K562 (cell line): ENCODE measurements at regions not wholly inside any gene's neighbourhood (a gene's known extent, or its start where the extent isn't known, plus 50 kb on each side); places are given as distances from the start of the nearest gene placed in this dataset.

ENCODE experiments used
- ATAC-seq: fragments of 200-7000 bp; cut with Tn5 transposase; 3 replicates; pipeline ENCODE4 v1.9.1; 2020; ENCODE audit warnings: moderate library complexity
- BruUV-seq: library from RNA; stranded (reverse); fragments of 400-500 nt; replicated peaks from 2 replicates; lab custom pipeline; 2021; lab: Mats Ljungman, UMichigan
- CTCF ChIA-PET: fragments of 300-600 bp; formaldehyde crosslinking; extraction: SDS; loops from one replicate; lab custom pipeline; 2021; ENCODE audit warnings: low intra/inter-chr PET ratio; lab: Yijun Ruan, JAX
- POLR2A ChIA-PET: fragments of 300-600, 350-650 bp; sonication (Branson Sonifier 250); formaldehyde crosslinking; extraction: SDS; loops from one replicate; lab custom pipeline; 2021; ENCODE audit warnings: antibody characterized with exemption, inconsistent platforms; lab: Yijun Ruan, JAX
- DNase-seq, 4 experiments: peaks; one replicate each; pipeline versions ENCODE4 v3.0.0 to v3.0.0-alpha.2; 2011 to 2018; ENCODE audit warnings: low spot score in 3 of 4, mixed read lengths in 3 of 4; ENCODE audit errors: extremely low read depth in 1 of 4
- FAIRE-seq: peaks from 2 replicates; lab custom pipeline; 2011; peaks lifted over from hg19 to GRCh38; lab: Jason Lieb, UNC
- H2AFZ ChIP-seq: 2 replicates; pipeline ENCODE4 v1.6.0; 2011; ENCODE audit warnings: low read depth, low read length, control low read depth, inconsistent platforms
- H3K27ac ChIP-seq: fragments of 200-600 bp; 3 replicates; pipeline ENCODE4 v1.8.0; 2011; ENCODE audit warnings: low read depth, mild to moderate bottlenecking, control low read depth, inconsistent platforms, low read length, moderate library complexity, mixed read lengths; ENCODE audit errors: extremely low read depth
- H3K27me3 ChIP-seq, 2 experiments: fragments of 300-600 bp in 1 of 2; 2 replicates in 1 of 2; 3 replicates in 1 of 2; pipeline versions ENCODE4 v1.6.0 to v1.8.0; 2011; ENCODE audit warnings: inconsistent platforms in 2 of 2, low read length in 2 of 2, mild to moderate bottlenecking in 1 of 2, mixed read lengths in 1 of 2, moderate library complexity in 1 of 2; ENCODE audit not compliant: control insufficient read depth in 2 of 2, insufficient read depth in 2 of 2
- H3K36me3 ChIP-seq: fragments of 300-600 bp; 3 replicates; pipeline ENCODE4 v1.8.0; 2011; ENCODE audit warnings: mild to moderate bottlenecking, low read length, inconsistent platforms; ENCODE audit not compliant: control insufficient read depth, insufficient read depth
- H3K4me1 ChIP-seq, 2 experiments: fragments of 200-600 bp in 1 of 2; replicated peaks in 1 of 2; 2 replicates in 1 of 2; 3 replicates in 1 of 2; pipeline versions ENCODE4 v1.5.1 to v1.8.0; 2011; ENCODE audit warnings: inconsistent platforms in 2 of 2, low read length in 2 of 2, mild to moderate bottlenecking in 1 of 2, mixed read lengths in 1 of 2, moderate library complexity in 1 of 2; ENCODE audit not compliant: control insufficient read depth in 2 of 2, insufficient read depth in 2 of 2
- H3K4me2 ChIP-seq: 2 replicates; pipeline ENCODE4 v1.6.1; 2011; ENCODE audit warnings: low read length, control low read depth, inconsistent platforms, mixed read lengths; ENCODE audit not compliant: insufficient read depth
- H3K4me3 ChIP-seq: fragments of 200-600 bp; sonication (generic), shearing (Covaris generic); 2 replicates; pipeline ENCODE4 v1.5.1; 2016; ENCODE audit warnings: control low read depth, inconsistent platforms
- H3K79me2 ChIP-seq: fragments of 200-600 bp; 3 replicates; pipeline ENCODE4 v1.8.0; 2011; ENCODE audit warnings: low read length, inconsistent platforms; ENCODE audit not compliant: control insufficient read depth, insufficient read depth
- H3K9ac ChIP-seq, 2 experiments: 2 replicates each; pipeline versions ENCODE4 v1.6.0 to v1.6.1; 2011; ENCODE audit warnings: low read depth in 2 of 2, low read length in 2 of 2, control low read depth in 1 of 2, inconsistent platforms in 1 of 2, mild to moderate bottlenecking in 1 of 2, mixed read lengths in 1 of 2; ENCODE audit not compliant: insufficient read depth in 1 of 2
- H3K9me1 ChIP-seq: one replicate; pipeline ENCODE4 v1.6.0; 2011; ENCODE audit warnings: inconsistent platforms, mild to moderate bottlenecking, low read length, moderate library complexity; ENCODE audit not compliant: control insufficient read depth, insufficient read depth
- H3K9me3 ChIP-seq: replicated peaks from 2 replicates; pipeline ENCODE4 v1.5.1; 2011; ENCODE audit warnings: low read depth, low read length, inconsistent platforms; ENCODE audit not compliant: control insufficient read depth, insufficient read depth
- H4K20me1 ChIP-seq: replicated peaks from 2 replicates; pipeline ENCODE4 v1.6.1; 2011; ENCODE audit warnings: low read length, inconsistent platforms, mixed read lengths; ENCODE audit not compliant: control insufficient read depth, insufficient read depth
- CAMTA2 ChIP-seq: fragments of 250-450 bp; sonication (Bioruptor Pico); conservative IDR thresholded peaks from 2 replicates; pipeline ENCODE4 v1.5.1; 2022
- GTF2F1 ChIP-seq: IDR thresholded peaks from 2 replicates; pipeline ENCODE4 v1.6.1; 2011; ENCODE audit warnings: low read depth, low read length, improper control_type of control experiment
- HDAC8 ChIP-seq: fragments of 450-650 bp; IDR thresholded peaks from 2 replicates; pipeline ENCODE4 v1.6.1; 2016; ENCODE audit warnings: mild to moderate bottlenecking, missing genetic modification characterization, moderate library complexity, missing compliant biosample characterization
- HLTF ChIP-seq: fragments of 450-650 bp; IDR thresholded peaks from 2 replicates; pipeline ENCODE4 v1.6.1; 2016
- RBM25 ChIP-seq: fragments of 200-400 bp; formaldehyde crosslinking; IDR thresholded peaks from 2 replicates; pipeline ENCODE4 v1.6.1; 2018; ENCODE audit warnings: low read length, low read depth, moderate library complexity; ENCODE audit not compliant: severe bottlenecking
- SREBF1 ChIP-seq: fragments of 150-350 bp; IDR thresholded peaks from 2 replicates; pipeline ENCODE4 v1.6.1; 2014; ENCODE audit warnings: antibody characterized with exemption, low read depth, low read length, borderline replicate concordance
- ZFP36 ChIP-seq: fragments of 150-350 bp; IDR thresholded peaks from 2 replicates; pipeline ENCODE4 v1.6.1; 2018; ENCODE audit warnings: low read length, low read depth; ENCODE audit not compliant: partially characterized antibody
- ZNF140 ChIP-seq: fragments of 250-450 bp; sonication (Bioruptor Pico); IDR thresholded peaks from 2 replicates; pipeline ENCODE4 v1.8.0; 2021; ENCODE audit warnings: moderate library complexity, mild to moderate bottlenecking, inconsistent platforms
- ZNF184 ChIP-seq: sonication (generic); formaldehyde crosslinking; IDR thresholded peaks from 2 replicates; pipeline ENCODE4 v1.5.0; 2020; ENCODE audit warnings: missing genetic modification reagents
- ZNF77 ChIP-seq: fragments of 250-450 bp; sonication (Bioruptor Pico); IDR thresholded peaks from 2 replicates; pipeline ENCODE4 v1.5.0; 2020
- WGBS: fragments of 100-300 bp; shearing (Covaris generic); methylation state at CpG from one replicate; pipeline ENCODE4 v1.1.6; 2016; ENCODE audit warnings: low coverage, mixed read lengths; ENCODE audit not compliant: insufficient coverage; ENCODE audit errors: missing lambda C conversion rate; 5-methylcytosine and 5-hydroxymethylcytosine counted together
- in situ Hi-C: fragments of 300-500 bp; cut with MboI; formaldehyde crosslinking; loops from 4 replicates; pipeline ENCODE4 v1.15.0; 2018; ENCODE audit warnings: inconsistent platforms, mixed read lengths
- intact Hi-C: fragments of 100-400 bp; cut with micrococcal nuclease; formaldehyde crosslinking; loops from 2 replicates; pipeline ENCODE4 v1.14.2; 2022
- TF ChIP-seq, protein P1 (sequence below): fragments of 450-650 bp; formaldehyde crosslinking; IDR thresholded peaks from 2 replicates; pipeline ENCODE4 v1.4.0; 2022; ENCODE audit warnings: missing genetic modification characterization

DNA sequence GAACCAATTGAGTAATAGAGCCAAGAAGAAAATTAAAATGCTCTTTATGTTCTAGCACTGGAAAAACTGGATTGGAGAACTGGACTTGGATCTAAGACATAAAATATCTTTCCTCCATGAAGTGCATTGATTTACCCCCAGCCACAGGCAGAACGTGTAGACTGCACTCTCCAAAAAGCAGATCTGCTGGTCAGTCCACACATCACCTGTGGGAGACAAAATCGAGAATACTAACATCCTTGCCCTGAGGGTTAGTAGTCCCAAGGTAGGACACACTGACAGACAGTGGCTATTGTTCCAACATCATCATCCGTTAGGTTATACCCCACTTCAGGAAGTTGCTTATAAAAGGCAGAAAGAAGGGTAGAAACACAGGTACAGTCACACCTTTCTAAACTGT is 257.1 kb upstream of the STT3B start:
- FAIRE-seq (no peak), DNase-seq (no peak)
- H2AFZ ChIP-seq, result no peak overlapping the region

DNA sequence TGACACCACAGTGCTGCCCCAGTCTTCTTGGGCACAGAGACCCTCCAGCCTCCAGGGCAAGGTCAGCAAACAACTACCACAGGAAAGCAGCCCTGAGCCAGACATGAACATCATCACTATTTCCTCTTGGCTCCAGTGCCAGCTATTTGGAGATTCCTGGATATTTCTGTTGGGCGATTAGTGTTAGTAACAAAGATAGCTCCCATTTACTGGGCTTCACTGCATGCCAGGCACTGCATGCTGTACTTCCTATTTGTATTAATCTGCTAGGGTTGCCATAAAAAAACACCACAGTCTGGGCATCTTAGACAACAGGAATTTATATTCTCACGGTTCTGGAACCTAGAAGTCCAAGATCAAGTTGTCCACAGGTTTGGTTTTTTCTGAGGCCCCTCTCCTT is 255.1 kb upstream of the STT3B start:
- ChIA-PET CTCF (no interaction called here), POLR2A (interaction anchor here (0.7 to 1.1 kb wide), 2 partner anchors 9 to 109 kb away, joined by 3 to 4 read pairs; no protein-coding TSS in a partner anchor)
- Histone ChIP-seq H3K4me2 (no peak overlapping the region), H3K79me2 (no peaks in the 10 kb centered on the region), H2AFZ (no peak overlapping the region), H3K27me3 (no peaks in the 10 kb centered on the region), H3K9me1 (no peaks in the 10 kb centered on the region), H3K36me3 (no peaks in the 10 kb centered on the region), H3K4me1 (no peaks in the 10 kb centered on the region), H4K20me1 (no peaks in the 10 kb centered on the region), H3K9me3 (no peaks in the 10 kb centered on the region), H3K4me3 (no peak overlapping the region), H3K27ac (no peak overlapping the region), H3K9ac (no peak overlapping the region)
- no peak for ATAC-seq
- no peak for FAIRE-seq
- intact Hi-C loops, result no loop called here
- no TSS peak for BruUV-seq
- DNase-seq, result no peak
- in situ Hi-C loops, result no loop called here
- WGBS, result 0% methylated on average over 2 of the region's 2 CpGs
- no peak for TF ChIP-seq RBM25
- no peak for TF ChIP-seq ZFP36
- TF ChIP-seq, protein P1, sequence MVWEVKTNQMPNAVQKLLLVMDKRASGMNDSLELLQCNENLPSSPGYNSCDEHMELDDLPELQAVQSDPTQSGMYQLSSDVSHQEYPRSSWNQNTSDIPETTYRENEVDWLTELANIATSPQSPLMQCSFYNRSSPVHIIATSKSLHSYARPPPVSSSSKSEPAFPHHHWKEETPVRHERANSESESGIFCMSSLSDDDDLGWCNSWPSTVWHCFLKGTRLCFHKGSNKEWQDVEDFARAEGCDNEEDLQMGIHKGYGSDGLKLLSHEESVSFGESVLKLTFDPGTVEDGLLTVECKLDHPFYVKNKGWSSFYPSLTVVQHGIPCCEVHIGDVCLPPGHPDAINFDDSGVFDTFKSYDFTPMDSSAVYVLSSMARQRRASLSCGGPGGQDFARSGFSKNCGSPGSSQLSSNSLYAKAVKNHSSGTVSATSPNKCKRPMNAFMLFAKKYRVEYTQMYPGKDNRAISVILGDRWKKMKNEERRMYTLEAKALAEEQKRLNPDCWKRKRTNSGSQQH (CRISPR knock-in tag), result no peak
- TF ChIP-seq ZNF184, result no peak
- TF ChIP-seq ZNF140, result no peak
- no peak for TF ChIP-seq ZNF77 (CRISPR knock-in tag)
- TF ChIP-seq HDAC8, result no peak
- no peak for TF ChIP-seq HLTF

More for the DNA sequence above, 257.1 kb upstream of the STT3B start:
- Histone ChIP-seq H3K4me3 (no peak overlapping the region), H3K9me3 (no peaks in the 10 kb centered on the region), H4K20me1 (no peaks in the 10 kb centered on the region), H3K4me2 (no peak overlapping the region), H3K4me1 (no peaks in the 10 kb centered on the region), H3K36me3 (no peaks in the 10 kb centered on the region), H3K27me3 (0 out of 5 replicates have a peak, but pooled peaks cover 0 to 3% of the 10 kb centered on the region in 2 experiments), H3K27ac (no peak overlapping the region), H3K9me1 (no peaks in the 10 kb centered on the region), H3K9ac (no peak overlapping the region), H3K79me2 (no peaks in the 10 kb centered on the region)
- WGBS, result 0% methylated on average over 3 of the region's 3 CpGs
- no peak for TF ChIP-seq SREBF1
- TF ChIP-seq CAMTA2 (CRISPR knock-in tag), result no peak
- no peak for TF ChIP-seq GTF2F1
- no TSS peak for BruUV-seq
- ATAC-seq, result no peak
- in situ Hi-C loops (no loop called here), intact Hi-C loops (no loop called here)
- ChIA-PET CTCF (no interaction called here), POLR2A (no interaction called here)
